Left renal pelvis (tissue), 4 donors: ENCODE measurements at regions not wholly inside any gene's neighbourhood (a gene's known extent, or its start where the extent isn't known, plus 50 kb on each side); places are given as distances from the start of the nearest gene placed in this dataset.
"Not testable (repeated sequence)": the region's sequence is repeated elsewhere in the genome, so short reads cannot be mapped to it uniquely, and the experiment has no call there.

ENCODE experiments used
- DNase-seq, 4 donors: peaks; one replicate each; pipeline ENCODE4 v3.0.0-alpha.2; 2013; ENCODE audit warnings: low read depth in 4 of 4, low spot score in 3 of 4

DNA sequence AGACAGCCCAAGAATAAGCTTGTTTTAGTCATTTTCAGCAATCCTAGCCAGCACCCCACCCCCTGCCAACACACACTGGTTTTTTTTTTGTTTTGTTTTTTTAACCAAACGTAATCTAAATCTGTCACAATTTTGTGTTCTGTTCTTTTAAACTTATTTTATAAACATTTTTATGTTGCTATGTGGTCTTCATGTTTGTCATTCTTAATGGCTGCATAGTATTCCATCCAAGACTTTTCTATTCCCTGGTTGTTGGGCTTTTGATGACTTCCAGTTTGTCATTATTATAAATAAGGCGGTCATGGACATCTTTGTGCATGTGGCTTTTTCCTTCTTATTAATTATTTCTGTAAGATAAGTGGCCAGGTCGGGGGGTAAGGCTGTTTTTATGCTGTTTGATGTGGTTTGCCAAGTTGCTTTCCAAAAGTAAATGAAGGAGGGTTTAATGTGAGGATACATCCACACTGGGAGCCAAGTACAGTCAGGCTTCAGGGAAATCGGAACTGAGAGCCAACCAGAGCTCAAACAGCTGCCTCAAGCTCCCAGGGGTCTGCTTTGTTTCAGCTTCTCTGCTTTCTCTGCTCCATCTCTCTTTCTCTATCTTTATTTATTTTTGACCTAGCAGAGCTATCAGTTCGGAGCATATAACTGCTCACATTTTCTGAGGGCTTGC, 125.8 kb downstream of the VEGFA start:
- DNase-seq: no peak

DNA sequence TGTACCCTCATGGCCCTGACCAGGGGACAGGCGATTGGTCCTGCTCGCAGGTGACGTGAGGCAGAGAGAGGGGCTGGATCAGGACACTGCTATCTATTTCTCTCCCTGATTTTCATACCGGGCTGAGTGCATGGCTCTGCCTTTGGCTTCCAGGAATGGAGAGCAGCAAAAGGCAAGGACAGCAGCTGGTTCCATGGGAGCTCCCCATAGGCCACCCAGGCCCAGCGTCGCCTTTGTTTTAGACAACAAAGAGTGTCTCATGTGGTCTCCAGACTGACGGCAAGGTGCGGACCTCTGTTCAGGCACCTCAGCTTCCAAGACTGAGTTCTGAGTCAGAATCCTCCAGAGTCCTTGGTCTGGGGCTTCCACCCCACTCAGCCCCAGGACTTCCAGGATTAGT, 123.1 kb downstream of the VEGFA start:
- no peak for DNase-seq

DNA sequence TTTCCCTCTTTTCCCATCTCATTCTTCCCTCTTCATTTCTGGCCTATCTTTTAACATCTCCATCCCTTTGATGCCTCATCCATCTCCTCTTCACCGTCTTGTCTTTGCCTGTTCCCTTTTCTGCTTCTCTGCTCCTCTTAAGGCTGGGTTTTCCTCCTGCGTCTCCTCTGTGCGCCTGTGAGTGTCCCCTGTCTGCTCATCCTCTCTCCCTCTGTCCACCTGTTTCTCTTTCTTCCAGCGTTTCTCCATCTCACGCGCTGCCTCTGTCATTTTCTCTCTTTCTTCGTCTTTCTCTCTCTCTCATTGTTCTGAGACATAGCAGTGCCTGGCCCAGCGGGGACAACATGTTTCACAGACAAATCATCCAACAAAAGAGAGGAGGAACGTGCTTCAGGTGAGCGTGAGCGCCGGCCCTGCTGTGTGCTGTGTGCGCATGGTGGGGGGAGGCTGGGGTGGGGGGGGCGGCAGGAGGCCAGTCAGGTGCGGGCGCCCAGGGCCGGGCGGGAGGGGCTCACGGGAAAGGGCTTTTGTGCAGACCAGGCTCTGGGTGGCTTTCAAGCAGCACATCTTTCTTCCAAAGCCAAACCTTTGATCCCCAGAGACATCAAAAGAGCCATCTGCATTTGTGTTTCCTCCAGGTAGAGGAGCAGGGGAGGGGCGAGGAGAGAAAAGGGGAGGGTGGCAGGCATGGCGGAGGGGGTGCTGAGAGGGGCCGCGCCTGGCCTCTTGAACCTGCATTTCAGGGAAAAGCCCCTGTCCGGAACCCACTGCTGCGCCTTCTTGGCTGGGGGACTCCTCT, 121.3 kb downstream of the VEGFA start:
- DNase-seq: no peak

DNA sequence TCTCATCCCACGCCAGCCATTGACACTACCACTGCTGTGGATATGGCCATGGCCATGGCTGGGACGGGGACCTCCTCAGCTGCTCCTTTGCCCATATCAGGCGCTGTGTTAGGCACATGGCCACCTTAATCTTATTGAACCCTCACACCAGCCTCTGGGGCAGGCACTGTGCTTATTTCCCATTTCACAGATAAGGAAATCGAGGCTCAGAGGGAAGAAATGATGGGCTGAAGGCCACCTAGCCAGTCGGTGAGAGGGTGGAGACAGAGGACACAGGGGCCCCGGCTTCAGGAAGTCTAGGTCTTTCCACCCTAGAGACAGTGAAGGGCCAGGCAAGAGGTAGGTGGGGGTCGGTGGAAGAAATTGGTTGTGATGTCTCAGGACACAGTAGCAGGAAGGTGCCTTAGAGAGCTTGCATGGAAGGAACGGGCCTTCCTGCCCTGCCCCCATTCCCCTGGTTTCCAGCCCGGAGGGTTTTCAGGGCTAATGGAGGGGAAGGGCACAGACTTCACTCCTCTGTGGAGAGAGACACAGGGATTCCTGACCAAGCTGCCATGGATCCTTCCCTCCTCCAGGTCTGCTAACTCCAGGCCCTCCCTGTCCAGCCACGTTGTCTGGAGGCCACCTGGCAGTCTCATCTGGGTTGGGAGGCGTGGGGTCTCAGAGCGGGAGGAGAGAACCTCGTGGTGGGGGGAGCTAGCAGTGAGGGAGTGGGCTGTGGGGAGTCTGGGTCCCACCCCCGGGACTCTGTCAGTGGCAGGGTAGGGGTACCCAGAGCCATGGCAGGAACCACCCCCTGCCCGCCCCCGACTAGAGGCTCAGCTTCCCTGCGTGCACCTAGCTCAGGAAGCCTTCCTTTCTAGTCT, 120.4 kb downstream of the VEGFA start:
- DNase-seq: no peak

DNA sequence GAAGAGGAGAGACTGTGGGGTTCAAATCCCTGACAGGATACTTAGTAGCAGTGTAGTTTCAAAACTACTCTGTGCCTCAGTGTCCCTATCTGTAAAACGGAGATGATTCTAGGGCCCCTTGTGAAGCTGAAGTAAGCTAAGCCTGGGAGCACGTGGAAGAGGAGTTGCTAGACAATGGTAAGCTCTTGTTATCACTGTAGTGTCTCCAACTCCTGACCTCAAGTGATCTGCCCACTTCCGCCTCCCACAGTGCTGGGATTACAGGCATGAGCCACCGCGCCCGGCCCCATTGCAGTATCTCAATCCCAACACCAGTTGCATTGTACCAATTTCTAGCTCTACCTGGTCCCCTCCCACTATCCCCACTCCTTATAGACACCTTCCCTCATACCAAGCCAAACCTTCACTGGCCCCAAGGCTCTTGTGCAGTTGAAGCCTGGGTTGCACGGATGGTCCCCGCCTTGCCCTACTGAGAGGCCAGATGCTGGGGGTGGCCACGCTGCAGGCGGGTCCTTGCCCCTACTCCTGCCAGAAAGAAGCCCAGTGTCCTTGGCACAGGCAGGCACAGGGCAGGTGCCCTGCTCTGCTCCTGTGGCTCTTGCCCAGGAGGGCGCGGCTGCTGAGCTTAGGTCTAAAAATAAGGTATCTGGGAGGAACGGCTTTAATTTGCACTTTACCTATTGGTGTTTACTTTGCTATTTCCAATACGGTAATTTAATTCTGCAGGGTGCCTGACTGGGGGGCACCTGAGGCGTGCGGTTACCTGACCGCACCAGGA, 118.1 kb downstream of the VEGFA start:
- DNase-seq: no peak

DNA sequence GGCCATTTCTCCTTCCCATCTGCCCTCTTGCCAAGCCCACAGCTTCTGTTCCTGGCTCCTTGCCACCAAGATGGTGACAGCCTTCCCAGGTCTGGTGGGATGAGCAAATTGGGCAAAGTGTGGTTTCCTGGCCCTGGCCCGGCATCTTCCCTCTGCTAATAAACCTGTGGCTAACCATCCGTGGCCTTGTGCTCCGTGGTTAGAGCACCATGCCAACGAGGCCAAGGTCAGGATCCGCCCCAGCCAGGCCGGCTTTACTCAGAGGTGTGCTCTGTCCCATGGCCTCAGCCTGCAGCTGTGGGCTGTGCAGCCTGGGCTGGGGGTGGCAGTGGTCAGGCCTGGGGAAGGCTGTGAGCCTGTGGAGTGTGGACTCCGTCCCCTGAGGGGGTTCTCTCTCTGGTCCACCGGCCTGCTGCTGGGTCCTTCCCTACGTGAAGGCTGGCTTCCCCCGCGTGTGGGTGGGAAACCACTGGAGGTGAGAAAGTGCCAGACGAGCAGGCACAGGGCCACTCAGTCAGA, 117.4 kb downstream of the VEGFA start:
- DNase-seq: no peak

DNA sequence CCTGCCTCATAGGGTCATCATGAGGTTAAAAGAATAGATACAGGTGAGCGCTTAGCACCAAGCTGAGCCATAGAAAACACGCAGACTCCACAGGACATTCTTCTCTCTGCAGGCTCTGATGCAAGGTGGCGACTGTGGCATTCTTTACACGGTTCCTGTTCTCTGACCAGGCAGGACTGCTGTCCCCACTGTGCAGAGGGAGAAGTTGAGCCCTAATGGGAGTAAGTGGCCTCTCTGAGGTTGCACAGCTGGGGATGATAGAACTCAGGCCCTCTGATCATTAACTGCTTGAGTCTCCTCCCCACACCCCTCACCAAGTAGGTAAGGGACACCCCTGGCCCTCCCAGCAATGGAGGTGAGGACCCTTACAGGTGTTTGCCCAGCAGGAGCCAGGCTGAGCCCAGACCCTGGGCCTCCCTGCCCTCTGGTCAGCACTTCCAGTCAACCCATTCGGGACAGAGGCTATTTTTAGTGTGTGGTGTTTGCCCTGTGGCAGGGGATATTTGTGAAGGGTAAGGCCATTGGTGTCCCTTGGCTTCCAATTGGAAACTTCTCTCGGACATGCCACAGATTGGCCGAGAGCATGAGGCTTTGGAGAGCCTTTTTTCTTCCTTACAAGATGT, 116.8 kb downstream of the VEGFA start:
- no peak for DNase-seq

DNA sequence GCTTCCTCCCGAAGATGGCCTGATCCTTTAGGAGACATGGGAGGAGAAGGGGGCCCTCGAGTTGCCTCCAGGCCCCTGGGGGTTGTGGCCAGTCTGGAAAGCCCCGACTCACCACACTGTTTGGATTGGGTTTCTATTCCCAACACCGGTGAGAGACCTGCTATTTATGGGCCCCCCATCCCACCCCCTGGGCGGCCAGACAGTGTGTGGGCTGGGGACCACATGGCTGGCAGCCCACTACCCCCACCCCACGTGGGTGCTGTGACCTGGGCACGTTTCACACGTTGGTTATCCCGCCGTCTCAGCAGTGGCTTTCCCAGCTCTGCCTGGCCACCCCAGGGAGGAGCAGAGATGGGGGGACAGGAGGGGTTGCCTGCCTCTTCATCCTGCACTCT, 116.1 kb downstream of the VEGFA start:
- DNase-seq: no peak

DNA sequence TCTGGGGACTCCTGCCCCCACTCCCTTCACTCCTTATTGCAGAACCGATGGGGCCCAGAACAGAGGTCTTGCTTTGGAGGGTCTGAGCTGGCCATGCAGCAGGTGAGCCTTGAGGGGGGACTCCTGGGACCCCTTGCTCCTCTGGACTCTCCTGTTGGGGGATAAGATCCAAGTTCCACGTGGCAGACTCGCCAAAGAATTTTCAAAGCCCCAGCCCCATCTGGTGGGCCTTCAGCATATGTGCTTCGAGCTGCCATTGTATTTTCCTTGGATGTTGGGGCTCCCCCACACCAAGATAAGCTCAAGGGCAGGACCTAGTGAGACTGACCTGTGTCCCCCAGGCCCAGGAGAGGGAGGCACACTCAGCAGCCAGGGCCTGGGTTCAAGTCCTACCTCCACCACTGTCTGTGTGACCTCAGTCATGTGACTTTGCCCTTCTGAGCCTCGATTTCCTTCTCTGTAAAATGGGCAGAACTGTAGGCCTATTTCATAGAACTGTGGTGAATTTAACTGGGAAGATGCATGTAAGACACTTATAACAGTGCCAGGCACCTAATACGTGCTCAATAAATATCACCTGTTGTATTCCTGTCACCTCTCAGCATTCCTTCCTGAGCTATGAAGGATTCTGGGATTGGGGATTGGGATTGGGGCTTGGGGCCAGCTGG, 115.5 kb downstream of the VEGFA start:
- no peak for DNase-seq

DNA sequence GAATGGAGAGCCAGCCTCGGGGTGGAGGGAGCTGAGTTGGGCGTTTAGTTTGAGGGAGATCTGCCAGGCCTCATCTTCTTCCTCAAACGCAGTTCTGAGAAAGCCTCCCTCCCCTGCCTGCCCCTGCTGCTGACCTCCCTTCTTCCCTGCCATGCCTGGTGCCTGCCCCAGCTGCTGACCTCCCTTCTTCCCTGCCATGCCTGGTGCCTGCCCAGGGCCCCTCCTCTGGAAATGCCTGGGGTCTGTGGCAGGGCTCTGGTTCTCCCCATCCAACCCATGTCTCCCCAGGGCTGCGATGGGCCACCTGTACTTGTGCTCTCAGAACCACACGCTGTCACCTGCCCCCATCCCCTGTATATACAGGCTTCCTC, 114.6 kb downstream of the VEGFA start:
- DNase-seq: no peak

DNA sequence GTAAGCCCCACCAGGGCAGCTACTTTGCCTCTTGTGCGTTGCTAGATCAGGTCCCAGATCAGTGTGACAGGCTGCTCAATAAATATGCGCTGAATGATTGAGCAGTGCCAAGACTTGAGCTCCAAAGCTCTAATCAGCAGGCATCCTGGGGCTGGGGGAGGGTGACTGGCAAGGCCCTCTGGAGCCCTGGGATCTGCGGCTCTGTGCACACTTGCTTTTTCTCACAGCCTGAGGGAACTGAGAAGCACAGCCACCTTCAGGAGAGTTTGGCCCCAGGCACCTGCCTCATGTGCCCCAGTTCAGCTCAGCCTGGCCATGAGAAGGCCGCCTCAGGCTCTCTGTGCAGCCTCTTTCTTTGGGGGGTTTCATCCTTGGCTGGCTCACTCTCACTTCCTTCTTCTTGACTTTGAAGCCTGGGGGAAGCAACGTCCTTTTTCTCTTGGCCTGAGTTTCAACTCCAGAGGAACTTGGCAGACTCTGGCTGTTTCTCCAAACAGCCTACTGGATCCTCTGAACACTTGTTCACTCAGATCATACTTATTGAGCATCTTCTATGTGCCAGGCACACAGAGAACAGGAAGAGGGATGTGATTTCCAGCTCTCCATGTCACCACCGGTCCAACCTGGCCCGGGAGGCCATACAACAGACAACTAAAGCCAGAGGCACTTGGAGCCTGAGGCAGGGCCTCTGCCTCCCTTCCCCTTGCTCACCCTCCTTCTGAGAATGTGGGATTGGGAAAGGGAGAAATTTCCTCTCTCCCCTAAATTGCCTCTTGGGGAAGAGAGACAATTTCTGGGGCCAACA, 114.0 kb downstream of the VEGFA start:
- DNase-seq: no peak

DNA sequence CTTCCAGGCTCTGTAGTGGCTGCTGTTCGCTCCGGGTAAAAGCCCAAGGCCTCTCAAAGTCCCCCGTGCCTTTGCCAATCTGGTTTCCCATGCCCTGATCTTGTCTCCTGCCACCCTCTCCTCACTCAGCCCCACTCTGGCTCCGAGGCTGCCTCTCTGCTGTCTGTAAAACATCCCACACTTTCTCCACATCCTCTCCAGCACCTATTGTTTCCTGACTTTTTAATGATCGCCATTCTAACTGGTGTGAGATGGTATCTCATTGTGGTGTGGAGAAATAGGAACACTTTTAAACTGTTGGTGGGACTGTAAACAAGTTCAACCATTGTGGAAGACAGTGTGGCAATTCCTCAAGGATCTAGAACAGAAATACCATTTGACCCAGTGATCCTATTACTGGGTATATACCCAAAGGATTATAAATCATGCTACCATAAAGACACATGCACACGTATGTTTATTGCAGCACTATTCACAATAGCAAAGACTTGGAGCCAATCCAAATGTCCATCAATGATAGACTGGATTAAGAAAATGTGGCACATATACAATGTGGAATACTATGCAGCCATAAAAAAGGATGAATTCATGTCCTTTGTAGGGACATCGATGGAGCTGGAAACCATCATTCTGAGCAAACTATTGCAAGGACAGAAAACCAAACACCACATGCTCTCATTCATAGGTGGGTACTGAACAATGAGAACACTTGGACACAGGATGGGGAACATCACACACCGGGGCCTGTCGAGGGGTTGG, 112.9 kb downstream of the VEGFA start:
- DNase-seq: not testable (repeated sequence)

DNA sequence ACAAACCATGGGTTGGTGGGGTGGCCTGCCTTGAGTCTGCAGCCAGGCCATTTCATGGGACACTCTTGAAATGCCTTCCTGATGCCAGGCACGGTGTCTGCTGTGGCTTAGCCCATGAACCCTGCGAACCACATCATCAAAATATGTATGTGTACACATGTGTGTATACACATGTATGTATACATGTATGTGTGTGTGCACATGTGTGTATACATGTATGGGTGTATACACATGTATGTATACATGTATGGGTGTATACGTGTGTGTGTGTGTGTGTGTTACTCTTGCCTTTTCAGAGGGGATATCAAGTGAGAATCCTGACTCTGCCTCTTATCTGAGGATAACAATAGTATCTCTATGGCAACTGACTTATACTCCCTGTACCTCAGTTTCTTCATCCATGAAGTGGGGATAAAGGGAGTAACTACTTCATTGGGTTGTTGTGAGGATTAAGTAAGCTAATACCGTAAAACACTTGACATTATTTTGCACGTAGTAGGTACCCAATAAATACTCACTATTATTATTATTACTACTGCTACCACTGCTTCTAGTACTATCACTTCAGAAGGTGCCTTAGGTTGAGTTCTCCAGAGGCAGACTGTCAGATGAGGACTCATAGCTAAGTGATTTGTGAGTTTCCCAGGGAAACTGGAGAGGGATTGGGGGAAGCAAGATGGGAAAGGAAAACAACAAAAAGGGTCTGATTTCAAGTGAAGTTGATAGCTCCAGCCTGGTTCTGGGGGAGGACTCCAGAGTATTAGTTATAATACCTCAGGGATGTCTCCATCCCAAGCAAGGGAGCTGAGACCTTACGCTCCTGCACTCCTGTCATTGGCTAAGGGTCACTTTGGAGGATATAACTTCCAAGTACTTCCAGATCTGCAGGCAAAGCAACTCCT, 110.5 kb downstream of the VEGFA start:
- no peak for DNase-seq

DNA sequence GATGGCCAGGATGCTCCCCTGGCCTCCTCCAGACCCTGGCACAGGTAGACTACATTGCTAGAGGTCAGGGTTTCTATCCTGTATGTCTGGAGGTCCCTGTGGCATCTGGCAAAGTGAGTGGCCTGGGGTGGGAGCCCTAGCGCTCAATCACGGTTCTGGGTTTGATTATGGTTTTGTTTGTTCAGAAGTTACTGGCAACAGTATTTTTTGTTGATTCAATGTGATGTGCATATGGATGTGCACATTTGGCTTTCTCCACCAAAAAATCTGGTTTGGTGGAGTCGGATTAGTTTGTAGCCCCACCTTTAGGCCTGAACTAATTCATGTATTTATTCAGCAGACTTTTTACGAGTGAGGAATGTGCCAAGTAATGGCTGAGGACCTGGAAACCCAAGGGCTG, 109.7 kb downstream of the VEGFA start:
- DNase-seq: no peak

DNA sequence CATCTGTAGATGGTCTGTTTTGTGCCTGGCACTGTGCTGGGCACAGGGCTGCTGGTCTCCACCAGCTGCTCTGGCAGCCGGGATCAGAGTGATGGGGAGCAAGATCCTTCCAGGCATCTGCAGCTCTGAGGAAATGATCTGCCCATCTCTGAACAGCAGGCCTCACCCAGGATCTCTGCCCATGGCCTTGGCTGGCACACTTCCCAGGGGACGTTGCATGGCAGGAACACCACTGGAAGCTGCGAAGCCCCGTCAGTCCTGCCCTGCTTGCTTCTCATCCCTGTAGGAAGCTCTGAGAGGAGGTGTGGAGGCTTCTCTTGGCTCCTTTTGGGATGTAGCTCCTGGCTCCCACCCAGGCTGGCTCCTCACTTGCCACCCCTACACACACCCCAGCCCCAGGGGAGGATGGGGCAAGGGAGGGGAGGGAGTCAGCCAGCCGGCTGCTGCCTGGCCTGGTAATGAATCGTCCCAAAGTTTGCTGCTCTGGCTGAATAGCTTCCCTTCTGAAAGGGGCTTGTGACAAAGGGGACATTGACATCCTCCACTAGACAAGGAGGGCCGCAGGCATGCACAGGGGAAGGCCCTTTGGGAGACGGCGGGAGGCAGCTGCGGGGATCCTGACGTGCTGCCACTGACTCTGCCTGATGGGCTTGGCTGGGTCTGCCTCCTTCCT, 108.9 kb downstream of the VEGFA start:
- DNase-seq: no peak

DNA sequence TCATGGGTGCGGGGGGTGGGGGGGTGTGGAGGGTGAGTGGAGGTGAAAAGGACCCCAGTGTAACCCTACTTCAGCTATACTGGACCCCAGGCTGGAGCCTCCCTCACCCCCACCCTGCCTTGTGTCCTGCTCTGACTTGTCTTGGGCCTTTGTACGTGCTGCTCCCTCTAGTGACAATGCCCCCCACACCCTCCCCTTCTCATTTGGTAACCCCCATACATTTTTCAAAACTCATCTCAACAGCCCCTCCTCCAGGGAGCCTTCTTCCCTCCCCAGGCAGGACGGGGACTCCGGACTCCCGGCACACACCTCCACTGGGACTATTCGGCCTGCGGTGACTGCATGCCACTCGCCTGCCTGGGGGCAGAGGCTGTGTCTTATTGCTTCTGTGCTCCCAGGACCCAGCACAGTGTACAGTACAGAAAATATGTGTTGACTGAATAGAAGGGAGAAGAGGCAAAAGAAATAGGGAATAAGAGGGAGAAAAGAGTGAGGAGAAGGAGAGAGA, 108.2 kb downstream of the VEGFA start:
- DNase-seq: no peak
